Stimulated activated naive CD8-positive, alpha-beta T cell treated with anti-CD3 and anti-CD28 coated beads, Interleukin-15, amount 100 ng/mL, for 72 hours (primary cell): ENCODE measurements at regions not wholly inside any gene's neighbourhood (a gene's known extent, or its start where the extent isn't known, plus 50 kb on each side); places are given as distances from the start of the nearest gene placed in this dataset.
"Not testable (repeated sequence)": the region's sequence is repeated elsewhere in the genome, so short reads cannot be mapped to it uniquely, and the experiment has no call there.

Source experiments
- ATAC-seq: fragments of 150-1000 bp; cut with Tn5 transposase; 2 replicates; pipeline ENCODE4 v1.10.0; 2021; ENCODE audit warnings: mild to moderate bottlenecking, moderate library complexity
- DNase-seq, 2 donors: peaks; one replicate each; pipeline ENCODE4 v3.0.0; 2021 to 2022
- H3K27ac Mint-ChIP-seq, 2 donors: one replicate each; pipeline ENCODE4 v1.8.0; 2022; ENCODE audit warnings: mild to moderate bottlenecking in 2 of 2, mixed read lengths in 2 of 2, moderate library complexity in 2 of 2
- H3K27me3 Mint-ChIP-seq: one replicate; pipeline ENCODE4 v1.8.0; 2022; ENCODE audit warnings: mixed read lengths
- H3K4me1 Mint-ChIP-seq: one replicate; pipeline ENCODE4 v1.8.0; 2022; ENCODE audit warnings: mild to moderate bottlenecking, mixed read lengths
- H3K4me3 Mint-ChIP-seq, 2 donors: one replicate each; pipeline ENCODE4 v1.8.0; 2022; ENCODE audit warnings: mild to moderate bottlenecking in 2 of 2, mixed read lengths in 2 of 2, moderate library complexity in 1 of 2
- H3K9me3 Mint-ChIP-seq, 2 donors: one replicate each; pipeline ENCODE4 v1.8.0; 2022; ENCODE audit warnings: mixed read lengths in 2 of 2

DNA sequence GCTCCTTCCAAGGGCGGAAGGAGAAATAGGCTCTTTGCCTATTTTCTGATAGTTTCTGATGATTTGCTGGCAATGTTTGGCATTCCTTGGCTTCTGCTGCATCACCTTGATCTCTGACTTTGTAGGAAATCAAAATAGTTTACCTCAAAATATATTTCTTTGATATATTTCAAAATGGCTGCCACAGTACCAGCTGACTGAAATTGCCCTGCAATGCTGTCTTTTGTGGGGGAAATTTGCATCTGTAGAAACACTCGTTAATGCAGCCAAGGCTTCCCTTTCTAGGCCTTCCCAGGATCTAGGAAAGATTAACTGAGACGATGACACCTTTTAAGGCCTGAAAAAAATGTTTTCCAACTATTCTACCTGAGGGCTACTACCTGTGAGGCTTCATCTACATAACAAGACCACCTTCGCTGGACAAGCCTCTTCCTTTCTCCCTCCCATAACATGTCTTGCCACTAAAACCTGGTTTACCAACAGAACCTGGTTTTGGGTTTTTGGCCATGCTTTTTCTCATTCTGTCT is 212.8 kb upstream of the SSTR1 start:
- Mint-ChIP-seq H3K4me3 (no peak overlapping the region), H3K27me3 (no peaks in the 10 kb centered on the region), H3K4me1 (no peaks in the 10 kb centered on the region), H3K27ac (no peak overlapping the region), H3K9me3 (no peaks in the 10 kb centered on the region)
- DNase-seq (no peak), ATAC-seq (no peak)

DNA sequence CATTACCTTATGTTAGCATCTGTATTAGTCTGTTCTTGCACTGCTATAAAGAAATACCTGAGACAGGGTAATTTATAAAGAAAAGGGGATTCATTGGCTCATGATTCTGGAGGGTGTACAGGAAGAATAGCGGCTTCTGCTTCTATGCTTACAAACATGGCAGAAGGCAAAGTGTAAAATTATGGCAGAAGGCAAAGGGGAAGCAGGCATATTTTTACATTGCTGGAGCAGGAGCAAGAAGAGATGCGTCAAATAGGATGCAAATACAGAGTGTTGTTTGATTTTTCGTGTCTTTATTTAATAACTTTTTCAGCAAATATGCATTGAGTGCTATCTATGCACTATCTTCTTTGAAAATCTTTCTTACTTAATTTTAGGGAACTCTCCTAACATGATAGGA is 210.7 kb upstream of the SSTR1 start:
- Mint-ChIP-seq H3K27me3 (no peaks in the 10 kb centered on the region), H3K4me1 (no peaks in the 10 kb centered on the region), H3K4me3 (no peak overlapping the region), H3K27ac (no peak overlapping the region), H3K9me3 (no peaks in the 10 kb centered on the region)
- DNase-seq (no peak), ATAC-seq (no peak)

DNA sequence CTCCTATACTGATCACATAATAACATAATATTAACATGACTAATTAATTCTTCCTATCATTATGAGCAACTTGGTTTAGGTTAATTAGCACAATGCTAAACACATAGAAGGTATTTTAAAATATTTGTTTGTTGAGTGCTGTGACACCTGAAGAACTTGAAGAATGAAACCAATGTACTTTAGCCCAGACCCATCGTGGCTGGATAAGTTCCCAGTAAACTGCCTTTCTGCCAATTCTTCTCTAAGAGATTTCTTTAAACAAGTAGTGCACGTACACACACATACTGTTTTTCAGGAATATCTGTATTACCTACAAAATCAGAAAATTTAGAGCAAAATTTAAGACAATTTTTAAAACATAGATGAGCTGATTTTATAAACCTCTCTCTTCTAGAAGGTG is 207.4 kb upstream of the SSTR1 start:
- Mint-ChIP-seq H3K4me3 (no peak overlapping the region), H3K4me1 (no peaks in the 10 kb centered on the region), H3K9me3 (no peaks in the 10 kb centered on the region), H3K27ac (no peak overlapping the region), H3K27me3 (no peaks in the 10 kb centered on the region)
- no peak for DNase-seq
- no peak for ATAC-seq

DNA sequence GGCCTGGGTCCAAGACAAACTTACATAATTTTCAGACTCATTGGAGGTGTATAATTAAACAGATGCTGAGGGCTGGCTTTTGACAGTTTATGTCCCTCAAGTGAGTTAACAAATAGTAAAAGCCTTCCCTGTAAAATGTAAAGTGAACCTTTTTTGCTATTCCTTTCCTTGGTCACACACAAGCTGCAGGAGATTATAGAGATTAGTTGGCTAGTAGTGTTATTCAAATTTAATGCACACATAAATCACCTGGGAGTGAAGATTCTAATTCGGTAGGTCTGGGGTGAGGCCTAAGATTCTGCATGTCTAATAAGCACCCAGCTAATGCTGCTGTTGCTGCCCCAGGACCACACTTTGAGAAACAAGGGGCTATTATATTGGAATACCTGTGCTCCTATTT is 206.2 kb upstream of the SSTR1 start:
- Mint-ChIP-seq H3K9me3 (no peaks in the 10 kb centered on the region), H3K27me3 (no peaks in the 10 kb centered on the region), H3K4me1 (no peaks in the 10 kb centered on the region), H3K4me3 (no peak overlapping the region), H3K27ac (no peak overlapping the region)
- no peak for ATAC-seq
- DNase-seq, result no peak

DNA sequence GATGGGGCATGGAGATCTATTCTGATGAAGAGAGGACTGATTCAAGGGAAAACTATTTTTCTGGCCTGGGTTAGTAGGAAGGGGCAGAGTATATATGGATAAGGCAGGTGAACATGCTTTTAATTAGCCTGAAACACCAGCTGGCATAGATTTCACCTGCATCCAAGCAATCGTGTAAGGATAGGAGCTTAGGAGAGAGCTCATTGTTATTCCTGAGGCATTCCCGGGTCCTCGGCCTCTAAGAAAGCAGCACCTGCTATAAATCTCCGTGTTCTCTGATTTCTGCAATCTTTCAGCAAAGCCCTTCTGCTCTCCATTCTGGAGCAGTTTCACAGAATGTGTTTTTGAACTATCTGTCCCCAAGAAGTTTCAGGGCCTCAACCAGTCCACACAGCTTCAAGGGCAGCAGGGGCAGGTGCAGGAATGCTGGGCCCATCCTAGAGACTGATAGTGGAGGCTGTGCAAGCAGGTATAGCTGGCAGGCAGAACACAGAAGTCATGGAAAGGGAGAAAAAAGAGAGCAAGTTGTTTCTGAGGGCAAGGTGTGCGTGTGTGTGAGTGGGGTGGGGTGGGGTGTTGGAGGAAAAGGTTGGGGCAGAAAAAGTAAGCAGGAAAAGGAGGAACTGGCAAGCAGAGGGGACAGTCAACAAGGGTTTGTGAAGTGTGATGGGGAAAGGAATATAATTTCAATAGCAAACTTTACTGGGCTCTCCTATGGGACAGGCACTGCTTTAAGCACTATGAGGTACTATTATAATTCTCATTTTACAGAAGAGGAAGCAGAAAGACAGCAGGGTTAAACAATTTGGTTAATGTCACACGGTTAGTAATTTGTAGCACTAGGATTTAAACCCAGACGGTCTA is 203.7 kb upstream of the SSTR1 start:
- ATAC-seq (no peak), DNase-seq (no peak)
- Mint-ChIP-seq H3K27me3 (no peaks in the 10 kb centered on the region), H3K4me3 (no peak overlapping the region), H3K4me1 (no peaks in the 10 kb centered on the region), H3K9me3 (no peaks in the 10 kb centered on the region), H3K27ac (no peak overlapping the region)

DNA sequence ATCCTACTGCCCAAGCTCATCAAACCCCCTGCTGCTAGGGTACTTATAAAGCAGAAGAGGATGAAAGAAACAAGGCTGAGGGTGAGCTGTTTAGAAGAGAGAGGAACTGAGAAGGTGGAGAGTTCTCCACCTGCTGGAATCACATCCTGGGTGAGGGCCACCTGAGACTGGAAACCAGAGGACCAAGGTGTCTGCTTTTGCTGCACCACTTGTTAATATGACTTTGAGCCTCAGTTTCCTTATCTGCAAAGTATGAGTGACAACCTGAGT is 203.2 kb upstream of the SSTR1 start:
- H3K27ac Mint-ChIP-seq, result no peak overlapping the region
- H3K4me1 Mint-ChIP-seq, result no peaks in the 10 kb centered on the region
- DNase-seq, result no peak
- no peak overlapping the region for H3K4me3 Mint-ChIP-seq
- ATAC-seq, result no peak
- no peaks in the 10 kb centered on the region for H3K9me3 Mint-ChIP-seq
- H3K27me3 Mint-ChIP-seq, result no peaks in the 10 kb centered on the region

DNA sequence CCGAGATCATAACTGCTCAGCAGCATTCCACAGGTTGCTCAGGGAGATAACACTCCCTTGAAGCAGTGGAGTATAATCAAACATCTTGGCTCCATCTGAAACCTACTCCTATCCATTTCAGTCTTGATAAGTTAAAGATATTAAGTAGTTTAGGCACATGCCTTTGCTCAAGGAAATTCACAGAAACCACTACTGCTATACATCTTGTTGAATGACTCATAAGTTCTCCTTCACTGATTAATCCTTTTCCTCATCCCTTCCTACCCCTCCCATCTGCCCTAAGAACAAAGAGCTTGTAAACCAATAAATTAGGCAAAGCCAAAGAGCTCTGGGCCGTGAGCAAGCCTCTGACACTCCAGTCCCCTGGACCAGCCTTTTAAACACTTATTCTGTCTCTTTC is 196.5 kb upstream of the SSTR1 start:
- DNase-seq, H3K4me1 Mint-ChIP-seq, H3K27me3 Mint-ChIP-seq, ATAC-seq, H3K27ac Mint-ChIP-seq, H3K4me3 Mint-ChIP-seq: not testable (repeated sequence)
- H3K9me3 Mint-ChIP-seq, result peaks cover 28 to 36% of the 10 kb centered on the region in 2 donors

DNA sequence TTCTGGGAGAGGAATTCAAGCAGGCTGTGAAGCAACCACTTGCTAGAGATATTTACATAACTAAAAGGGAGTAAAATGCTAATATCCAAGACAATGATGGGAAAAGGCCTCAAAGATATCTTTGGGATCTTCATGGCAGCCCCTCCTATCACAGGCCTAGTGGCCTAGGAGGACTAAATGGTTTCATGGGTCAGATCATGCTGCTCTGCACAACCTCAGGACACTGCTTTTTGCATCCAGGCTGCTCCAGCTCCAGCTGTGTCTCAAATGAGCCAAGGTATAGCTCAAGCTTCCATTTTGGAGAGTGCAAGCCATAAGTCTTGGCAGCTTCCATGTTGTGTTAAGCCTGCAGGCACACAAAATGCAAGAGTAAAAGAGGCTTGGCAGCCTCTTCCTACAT is 195.6 kb upstream of the SSTR1 start:
- no peaks in the 10 kb centered on the region for H3K4me1 Mint-ChIP-seq
- no peak overlapping the region for H3K27ac Mint-ChIP-seq
- no peaks in the 10 kb centered on the region for H3K27me3 Mint-ChIP-seq
- peaks cover 28 to 36% of the 10 kb centered on the region in 2 donors for H3K9me3 Mint-ChIP-seq
- no peak overlapping the region for H3K4me3 Mint-ChIP-seq
- DNase-seq, result no peak
- ATAC-seq, result no peak

DNA sequence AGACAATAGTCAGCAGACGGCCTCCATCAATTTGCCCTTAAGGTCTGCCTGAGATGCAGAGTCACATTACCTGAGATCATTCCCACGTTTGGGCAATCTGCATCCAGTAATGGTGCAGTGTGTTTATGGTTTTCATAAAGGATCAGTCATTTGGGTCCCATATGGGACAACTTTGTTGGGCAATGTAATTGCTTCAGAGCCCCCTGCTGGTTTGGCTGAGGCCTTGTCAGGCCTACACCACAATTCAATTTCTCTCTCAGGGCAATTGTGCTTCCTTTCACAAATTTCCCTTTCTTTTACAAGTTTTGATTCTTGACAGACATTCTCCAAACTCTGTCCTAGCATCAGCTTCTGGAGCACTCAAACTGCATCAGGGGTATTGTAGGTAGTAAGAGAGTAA is 191.2 kb upstream of the SSTR1 start:
- peaks cover 18 to 26% of the 10 kb centered on the region in 2 donors for H3K9me3 Mint-ChIP-seq
- DNase-seq, result no peak
- no peak overlapping the region for H3K27ac Mint-ChIP-seq
- no peak for ATAC-seq
- H3K4me3 Mint-ChIP-seq, result no peak overlapping the region
- no peaks in the 10 kb centered on the region for H3K4me1 Mint-ChIP-seq
- no peaks in the 10 kb centered on the region for H3K27me3 Mint-ChIP-seq

DNA sequence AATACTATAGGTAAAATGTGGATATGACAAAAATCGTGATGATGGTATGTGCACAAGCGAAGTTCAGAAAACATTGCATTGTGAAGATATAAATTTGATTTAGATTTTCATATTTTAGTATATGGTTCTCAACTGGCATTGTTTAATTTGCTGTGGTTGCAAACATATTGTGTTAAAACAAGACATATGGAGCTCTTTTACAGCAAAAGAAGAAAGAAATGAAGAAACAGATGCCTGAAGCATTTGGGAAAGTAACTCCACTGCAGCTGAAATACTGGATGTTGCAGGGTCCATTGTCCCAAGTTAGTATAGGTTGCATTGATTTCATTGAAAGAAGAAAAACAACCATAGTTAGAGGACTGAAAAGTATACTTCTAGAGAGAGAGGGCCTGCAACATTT is 185.8 kb upstream of the SSTR1 start:
- no peaks in the 10 kb centered on the region for H3K4me1 Mint-ChIP-seq
- DNase-seq, result no peak
- H3K9me3 Mint-ChIP-seq, result peaks cover 23 to 25% of the 10 kb centered on the region in 2 donors
- H3K4me3 Mint-ChIP-seq, result no peak overlapping the region
- no peak for ATAC-seq
- no peaks in the 10 kb centered on the region for H3K27me3 Mint-ChIP-seq
- H3K27ac Mint-ChIP-seq, result no peak overlapping the region

DNA sequence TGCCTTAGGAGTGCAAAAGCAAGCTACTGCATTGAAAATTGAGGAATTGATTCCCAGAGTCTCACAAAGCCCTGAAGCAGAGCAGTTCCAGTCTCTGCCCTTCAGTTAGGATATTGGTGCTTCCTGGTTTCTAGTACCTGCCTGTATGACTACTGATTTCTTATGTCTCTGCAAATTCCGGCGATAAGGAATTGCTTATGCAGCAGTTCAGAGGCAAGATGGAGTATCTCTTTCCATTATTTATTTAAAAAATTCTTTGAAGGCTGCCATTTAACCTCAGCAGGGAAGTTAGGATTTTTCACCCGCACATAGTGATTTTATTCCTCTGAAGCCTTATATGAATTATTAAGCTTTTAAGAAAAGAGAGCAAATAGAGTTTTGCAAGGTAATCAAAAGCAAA is 184.9 kb upstream of the SSTR1 start:
- no peak overlapping the region for H3K4me3 Mint-ChIP-seq
- no peak overlapping the region for H3K27ac Mint-ChIP-seq
- H3K4me1 Mint-ChIP-seq, result no peaks in the 10 kb centered on the region
- peaks cover 23 to 26% of the 10 kb centered on the region in 2 donors for H3K9me3 Mint-ChIP-seq
- no peak for ATAC-seq
- H3K27me3 Mint-ChIP-seq, result no peaks in the 10 kb centered on the region
- no peak for DNase-seq

DNA sequence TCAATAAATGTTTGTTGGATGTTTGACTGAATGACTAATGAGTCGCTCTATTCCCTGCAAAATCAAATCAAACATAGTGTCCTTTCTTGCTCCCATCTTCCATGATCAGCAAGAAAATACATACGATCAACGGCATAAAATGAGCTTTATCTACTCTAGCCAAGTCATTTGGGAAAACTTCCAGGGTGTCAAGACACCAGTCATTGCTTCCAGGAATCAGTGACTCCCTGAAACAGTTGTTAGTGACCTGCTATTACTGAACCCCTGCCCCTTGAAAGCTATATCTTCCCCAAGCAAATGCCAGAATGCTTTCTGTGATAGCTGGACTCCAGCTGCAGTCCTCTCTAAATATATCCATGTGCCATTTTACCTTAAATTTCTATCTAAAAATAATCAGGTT is 169.5 kb upstream of the SSTR1 start:
- no peak for ATAC-seq
- DNase-seq, result no peak
- H3K4me1 Mint-ChIP-seq, result no peaks in the 10 kb centered on the region
- no peaks in the 10 kb centered on the region for H3K27me3 Mint-ChIP-seq
- no peaks in the 10 kb centered on the region for H3K9me3 Mint-ChIP-seq
- no peak overlapping the region for H3K4me3 Mint-ChIP-seq
- no peak overlapping the region for H3K27ac Mint-ChIP-seq

DNA sequence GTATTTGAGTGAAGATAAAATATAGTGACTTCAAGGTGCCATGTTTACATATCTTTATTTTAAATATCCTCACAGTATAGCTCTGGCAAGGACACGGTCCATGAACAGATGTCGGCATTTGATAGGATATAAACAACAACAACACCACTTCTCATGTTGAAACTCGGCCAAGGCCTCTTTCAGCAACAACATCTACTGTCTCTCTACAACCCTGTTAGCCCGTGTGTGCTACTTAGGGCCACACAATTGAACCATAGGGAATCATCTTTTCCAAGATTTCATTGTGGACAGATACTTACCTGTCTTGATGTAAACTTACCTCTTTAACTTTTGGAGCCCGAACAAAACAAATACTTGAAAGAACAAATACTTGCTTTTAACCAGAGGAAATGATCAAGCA is 168.7 kb upstream of the SSTR1 start:
- Mint-ChIP-seq H3K4me1 (no peaks in the 10 kb centered on the region), H3K9me3 (no peaks in the 10 kb centered on the region), H3K4me3 (no peak overlapping the region), H3K27ac (no peak overlapping the region), H3K27me3 (no peaks in the 10 kb centered on the region)
- DNase-seq (no peak), ATAC-seq (no peak)

DNA sequence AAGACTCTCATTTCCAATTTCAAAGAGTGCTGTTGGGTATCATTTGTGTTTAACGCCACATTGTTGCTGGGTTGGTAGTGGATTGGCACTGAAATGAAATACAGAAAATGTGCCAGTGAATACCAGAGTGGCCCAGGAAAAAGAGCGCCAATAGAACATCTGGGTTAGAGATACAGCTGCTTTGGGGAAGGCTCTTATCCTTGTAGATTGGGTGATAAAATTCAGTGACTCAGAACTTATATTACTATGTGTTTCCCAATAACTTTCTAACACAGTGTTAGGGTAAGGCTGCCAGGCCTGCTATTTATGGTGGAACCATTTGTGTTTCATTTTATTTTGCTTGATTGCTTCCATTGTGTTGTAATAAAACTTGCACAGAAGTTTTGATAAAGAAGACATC is 168.2 kb upstream of the SSTR1 start:
- no peak overlapping the region for H3K27ac Mint-ChIP-seq
- no peaks in the 10 kb centered on the region for H3K9me3 Mint-ChIP-seq
- no peaks in the 10 kb centered on the region for H3K4me1 Mint-ChIP-seq
- ATAC-seq (no peak), DNase-seq (no peak)
- no peak overlapping the region for H3K4me3 Mint-ChIP-seq
- no peaks in the 10 kb centered on the region for H3K27me3 Mint-ChIP-seq

DNA sequence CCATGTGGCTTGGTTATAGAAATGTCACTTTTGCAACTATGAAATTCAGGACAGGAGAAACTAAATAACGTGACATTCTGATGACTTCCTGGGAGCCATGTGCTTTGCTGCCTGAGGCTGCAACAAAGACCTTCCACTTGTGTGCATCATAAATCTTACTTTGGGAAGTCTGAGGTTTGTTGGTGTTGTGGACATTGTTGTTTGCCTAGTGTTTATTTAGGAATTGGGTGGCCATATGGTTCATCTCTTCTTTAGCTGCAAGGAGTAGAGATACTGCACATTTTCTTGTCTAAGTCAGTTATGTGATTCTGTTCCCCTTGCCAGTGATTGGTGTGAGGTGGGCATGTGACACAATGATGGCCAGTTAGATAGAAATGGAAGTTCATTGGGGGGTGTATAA is 167.3 kb upstream of the SSTR1 start:
- Mint-ChIP-seq H3K4me3 (no peak overlapping the region), H3K27ac (no peak overlapping the region), H3K4me1 (no peaks in the 10 kb centered on the region), H3K9me3 (no peaks in the 10 kb centered on the region), H3K27me3 (no peaks in the 10 kb centered on the region)
- ATAC-seq (no peak), DNase-seq (no peak)

DNA sequence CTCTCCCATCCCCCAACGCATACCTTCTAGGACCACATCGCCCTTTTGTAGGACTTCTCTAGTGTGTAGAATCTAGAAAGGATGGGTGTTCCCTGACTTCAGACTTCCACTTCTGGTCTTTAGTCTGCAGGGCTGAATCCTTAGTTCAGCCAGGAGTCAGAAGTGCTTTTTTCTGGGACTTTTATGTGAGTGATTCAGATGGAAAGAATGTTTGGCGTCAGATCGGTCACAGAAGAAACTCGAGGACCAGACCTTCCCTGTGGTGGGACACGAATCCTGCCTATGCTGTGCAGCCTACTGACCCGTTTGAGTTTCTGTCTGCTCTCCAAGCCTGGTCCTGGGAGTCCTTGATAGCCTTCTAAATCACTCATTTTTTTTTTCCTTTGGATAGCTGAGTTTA is 165.4 kb upstream of the SSTR1 start:
- H3K27ac Mint-ChIP-seq, result no peak overlapping the region
- DNase-seq (no peak), ATAC-seq (no peak)
- no peaks in the 10 kb centered on the region for H3K4me1 Mint-ChIP-seq
- no peak overlapping the region for H3K4me3 Mint-ChIP-seq
- no peaks in the 10 kb centered on the region for H3K9me3 Mint-ChIP-seq
- no peaks in the 10 kb centered on the region for H3K27me3 Mint-ChIP-seq

DNA sequence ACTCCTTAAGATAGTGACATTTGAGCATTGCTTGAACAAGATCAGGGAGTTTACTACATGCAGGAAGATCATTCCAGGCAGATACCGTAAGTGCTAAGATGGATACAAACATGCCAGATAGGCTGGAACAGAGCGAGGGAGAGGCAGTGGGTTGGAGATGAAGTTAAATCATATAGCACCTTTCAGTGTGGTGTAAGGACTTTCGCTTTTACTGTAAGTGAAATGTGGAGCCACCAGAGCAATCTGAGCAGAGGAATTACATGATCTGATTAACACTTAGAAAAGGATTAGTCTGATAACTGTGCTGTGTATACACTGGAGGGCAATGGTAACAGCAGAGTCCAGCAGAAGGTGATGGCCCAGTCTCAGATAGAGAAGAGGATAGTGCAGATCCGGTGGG is 163.0 kb upstream of the SSTR1 start:
- Mint-ChIP-seq H3K4me1 (no peaks in the 10 kb centered on the region), H3K27me3 (no peaks in the 10 kb centered on the region), H3K4me3 (no peak overlapping the region), H3K27ac (no peak overlapping the region), H3K9me3 (peaks cover 10 to 13% of the 10 kb centered on the region in 2 donors)
- peak; percentile 85 for ATAC-seq
- no peak for DNase-seq
